ACC112 (cell line): ENCODE measurements at regions not wholly inside any gene's neighbourhood (a gene's known extent, or its start where the extent isn't known, plus 50 kb on each side); places are given as distances from the start of the nearest gene placed in this dataset.

ENCODE experiments used
- H2AFZ ChIP-seq: fragments of 200-600 bp; sonication (generic); one replicate; pipeline ENCODE4 v1.6.0; 2017; ENCODE audit warnings: antibody characterized with exemption, low read length; ENCODE audit not compliant: unreplicated experiment
- H3K27ac ChIP-seq: fragments of 200-600 bp; sonication (generic); 2 replicates; pipeline ENCODE4 v1.5.1; 2014; ENCODE audit warnings: low read depth, mild to moderate bottlenecking, antibody characterized with exemption, low read length, moderate library complexity
- H3K27me3 ChIP-seq: fragments of 200-600 bp; sonication (generic); 2 replicates; pipeline ENCODE4 v1.6.1; 2014; ENCODE audit warnings: mild to moderate bottlenecking, antibody characterized with exemption, low read length, moderate library complexity, mixed read lengths; ENCODE audit not compliant: insufficient read depth
- H3K36me3 ChIP-seq: fragments of 200-600 bp; sonication (generic); 2 replicates; pipeline ENCODE4 v1.6.1; 2016; ENCODE audit warnings: mild to moderate bottlenecking, antibody characterized with exemption, low read length, moderate library complexity, mixed read lengths; ENCODE audit not compliant: insufficient read depth
- H3K4me1 ChIP-seq: fragments of 200-600 bp; sonication (generic); one replicate; pipeline ENCODE4 v1.6.1; 2016; ENCODE audit warnings: low read length, mixed read lengths; ENCODE audit not compliant: insufficient read depth, unreplicated experiment, control insufficient read depth
- H3K4me3 ChIP-seq: fragments of 200-600 bp; sonication (generic); 2 replicates; pipeline ENCODE4 v1.5.1; 2014; ENCODE audit warnings: mild to moderate bottlenecking, low read depth, low read length
- H3K79me2 ChIP-seq: fragments of 200-600 bp; sonication (generic); one replicate; pipeline ENCODE4 v1.6.0; 2016; ENCODE audit warnings: low read length; ENCODE audit not compliant: control insufficient read depth, unreplicated experiment, insufficient read depth

DNA sequence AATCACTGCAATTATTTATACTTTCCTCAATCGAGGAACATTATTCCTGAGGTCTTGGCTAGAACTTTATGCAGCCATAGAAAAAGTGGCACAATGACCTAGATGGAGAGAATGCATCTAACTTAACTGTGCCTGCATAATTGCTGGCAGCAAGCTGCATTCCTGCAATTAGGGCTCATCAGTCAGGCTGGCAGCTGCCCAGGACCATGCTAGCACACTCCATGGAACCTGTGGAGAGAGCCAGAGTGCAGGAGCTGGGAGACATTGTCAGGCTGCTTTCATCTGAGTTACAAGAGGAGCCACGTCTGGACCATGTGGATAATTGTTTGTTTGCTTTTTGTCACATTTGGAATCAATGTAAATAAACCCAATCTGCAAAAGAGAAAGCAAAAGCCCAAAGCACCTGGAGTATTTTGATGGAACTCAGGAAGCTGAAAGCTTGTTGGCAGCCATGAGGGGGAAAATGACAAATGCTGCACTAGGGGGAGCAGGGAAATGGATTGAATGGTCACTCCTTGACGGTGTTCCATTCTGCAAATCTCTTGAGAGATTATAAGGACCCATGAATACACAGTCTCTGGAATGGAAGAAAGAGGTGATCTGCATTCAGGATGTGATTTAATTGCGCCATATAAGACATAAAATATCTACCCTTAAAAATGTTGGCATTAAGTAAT is 839.9 kb downstream of the MAT2B start:
- Histone ChIP-seq H3K79me2 (no peaks in the 10 kb centered on the region), H3K27me3 (no peaks in the 10 kb centered on the region), H3K27ac (no peak overlapping the region), H3K4me1 (peaks cover 29% of the 10 kb centered on the region), H3K4me3 (no peak overlapping the region), H3K36me3 (no peaks in the 10 kb centered on the region; the same call in 1 of the 2 replicates), H2AFZ (peak overlapping the region; percentile 58)

GRCh38 chr5:164345853-164346252 is 840.4 kb downstream of the MAT2B start:
- no peak overlapping the region for H2AFZ ChIP-seq
- no peaks in the 10 kb centered on the region; the same call in 1 of the 2 replicates for H3K36me3 ChIP-seq
- H3K4me1 ChIP-seq: peaks cover 27% of the 10 kb centered on the region
- no peak overlapping the region for H3K4me3 ChIP-seq
- no peak overlapping the region for H3K27ac ChIP-seq
- no peaks in the 10 kb centered on the region for H3K27me3 ChIP-seq
- H3K79me2 ChIP-seq: no peaks in the 10 kb centered on the region

GRCh38 chr5:164346785-164347630 is 841.6 kb downstream of the MAT2B start:
- no peak overlapping the region for H3K27ac ChIP-seq
- no peak overlapping the region for H2AFZ ChIP-seq

GRCh38 chr5:164350236-164350635 is 844.8 kb downstream of the MAT2B start:
- Histone ChIP-seq H3K27me3 (no peaks in the 10 kb centered on the region), H3K27ac (no peak overlapping the region), H3K4me1 (peaks cover 36% of the 10 kb centered on the region), H3K79me2 (no peaks in the 10 kb centered on the region), H2AFZ (no peak overlapping the region), H3K36me3 (no peaks in the 10 kb centered on the region; the same call in 1 of the 2 replicates), H3K4me3 (no peak overlapping the region)

More at GRCh38 chr5:164346785-164347630, 841.6 kb downstream of the MAT2B start:
- no peak overlapping the region for H3K4me3 ChIP-seq
- no peaks in the 10 kb centered on the region for H3K27me3 ChIP-seq
- no peaks in the 10 kb centered on the region for H3K79me2 ChIP-seq
- no peaks in the 10 kb centered on the region; the same call in 1 of the 2 replicates for H3K36me3 ChIP-seq
- peaks cover 26% of the 10 kb centered on the region for H3K4me1 ChIP-seq

GRCh38 chr5:164351245-164351834 is 845.9 kb downstream of the MAT2B start:
- no peaks in the 10 kb centered on the region for H3K27me3 ChIP-seq
- no peak overlapping the region for H3K27ac ChIP-seq
- no peaks in the 10 kb centered on the region; the same call in 1 of the 2 replicates for H3K36me3 ChIP-seq
- no peak overlapping the region for H3K4me3 ChIP-seq
- H2AFZ ChIP-seq: no peak overlapping the region
- H3K4me1 ChIP-seq: peaks cover 31% of the 10 kb centered on the region
- no peaks in the 10 kb centered on the region for H3K79me2 ChIP-seq

DNA sequence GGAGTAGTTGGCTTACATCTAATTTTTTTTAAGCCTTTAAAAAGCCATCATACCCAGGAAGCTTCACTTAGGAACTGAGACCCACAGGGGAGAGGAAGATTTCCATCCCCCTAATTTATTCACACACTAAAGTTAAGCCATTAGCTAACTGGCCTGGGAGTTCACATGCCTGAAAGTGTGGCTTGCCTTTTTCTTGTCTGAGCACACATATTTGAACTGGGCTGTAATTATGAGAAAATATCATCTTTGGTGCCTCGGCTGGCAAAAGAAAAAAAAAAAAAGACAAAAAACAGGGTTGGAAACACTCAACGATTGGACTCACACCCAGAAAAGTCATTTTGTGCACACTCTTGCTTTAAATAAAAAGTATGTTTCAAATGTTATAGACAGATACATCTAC is 847.3 kb downstream of the MAT2B start:
- Histone ChIP-seq H3K4me1 (peaks cover 31% of the 10 kb centered on the region), H2AFZ (peak overlapping the region; percentile 47), H3K36me3 (no peaks in the 10 kb centered on the region; the same call in 1 of the 2 replicates), H3K27ac (no peak overlapping the region), H3K4me3 (no peak overlapping the region), H3K27me3 (no peaks in the 10 kb centered on the region), H3K79me2 (no peaks in the 10 kb centered on the region)

- H3K36me3 ChIP-seq: no peaks in the 10 kb centered on the region; the same call in 1 of the 2 replicates
- no peak overlapping the region for H3K4me3 ChIP-seq
- H3K4me1 ChIP-seq: peaks cover 31% of the 10 kb centered on the region
- H3K27me3 ChIP-seq: no peaks in the 10 kb centered on the region
- H3K79me2 ChIP-seq: no peaks in the 10 kb centered on the region
- peak overlapping the region; percentile 47 for H2AFZ ChIP-seq
- H3K27ac ChIP-seq: no peak overlapping the region
These were observed 847.7 kb downstream of the MAT2B start for GRCh38 chr5:164353155-164353554.

- Histone ChIP-seq H3K4me1 (peaks cover 41% of the 10 kb centered on the region), H3K27ac (no peak overlapping the region), H3K4me3 (no peak overlapping the region), H3K36me3 (no peaks in the 10 kb centered on the region; the same call in 1 of the 2 replicates), H2AFZ (no peak overlapping the region), H3K79me2 (no peaks in the 10 kb centered on the region), H3K27me3 (no peaks in the 10 kb centered on the region)
These were observed 848.8 kb downstream of the MAT2B start for GRCh38 chr5:164354139-164354751.

DNA sequence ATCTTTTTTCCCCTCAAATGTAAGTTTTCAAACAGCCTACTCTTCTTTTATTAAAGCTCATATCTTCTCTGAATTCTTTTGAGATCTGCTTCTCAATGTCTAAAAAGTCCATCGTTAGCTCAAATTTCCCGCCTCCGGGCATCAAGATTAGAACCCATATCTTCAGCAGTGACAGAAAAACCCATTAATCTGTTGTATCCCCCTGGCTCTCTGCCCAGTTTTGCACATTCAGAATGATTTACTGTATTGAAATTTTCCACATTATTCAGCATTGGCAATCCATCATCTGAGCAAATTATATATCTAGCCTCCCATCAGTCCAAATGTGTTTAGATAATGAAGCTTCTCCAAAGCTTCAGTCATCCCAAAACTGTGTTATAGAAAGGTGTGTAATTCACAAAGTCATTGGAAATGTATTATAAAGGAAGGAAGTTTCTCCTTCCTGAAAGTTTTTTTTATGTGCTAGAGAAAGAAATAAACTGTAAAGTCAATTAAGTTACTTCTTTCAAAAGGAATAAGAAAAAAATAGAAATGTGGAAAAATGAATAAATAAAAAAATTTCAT is 849.9 kb downstream of the MAT2B start:
- H3K4me1 ChIP-seq: peaks cover 49% of the 10 kb centered on the region
- H3K4me3 ChIP-seq: no peak overlapping the region
- no peaks in the 10 kb centered on the region for H3K36me3 ChIP-seq
- no peaks in the 10 kb centered on the region for H3K79me2 ChIP-seq
- H2AFZ ChIP-seq: no peak overlapping the region
- H3K27ac ChIP-seq: no peak overlapping the region
- H3K27me3 ChIP-seq: no peaks in the 10 kb centered on the region

- no peaks in the 10 kb centered on the region for H3K36me3 ChIP-seq
- H3K27ac ChIP-seq: no peak overlapping the region
- H3K27me3 ChIP-seq: no peaks in the 10 kb centered on the region
- H3K4me3 ChIP-seq: no peak overlapping the region
- no peak overlapping the region for H2AFZ ChIP-seq
- H3K79me2 ChIP-seq: no peaks in the 10 kb centered on the region
- peaks cover 49% of the 10 kb centered on the region for H3K4me1 ChIP-seq
These were observed 851.4 kb downstream of the MAT2B start for GRCh38 chr5:164356790-164357189.
